ENCODE measurements at regions not wholly inside any gene's neighbourhood (a gene's known extent, or its start where the extent isn't known, plus 50 kb on each side); places are given as distances from the start of the nearest gene placed in this dataset.
A peak's percentile ranks its signal among the peaks of the same experiment; 100 is the strongest.

GRCh38 chr10:118817328-118818068 is 62.7 kb upstream of the CACUL1 start:
- TF ChIP-seq POLR2A (IDR thresholded peaks at IDR 0.05) (no peak), CTCF (IDR thresholded peaks at IDR 0.05 in 4 of 5, conservative IDR thresholded peaks at IDR 0.05 in 1 of 5) (no peak)
- in situ Hi-C loops (cut with MboI; ENCODE audit: low sequenced_read_pairs in 4 of 4) (loop anchor here in 1 of 4 donors (25.0 kb wide), 1 partner anchor 255 kb away; no protein-coding TSS in a partner anchor), intact Hi-C loops (cut with DNase I; ENCODE audit: low total_unique reads) (no loop called here)
- ATAC-seq (no peak), DNase-seq (no peak)
- Histone ChIP-seq H3K36me3 (no peaks in the 10 kb centered on the region), H3K4me1 (no peaks in the 10 kb centered on the region), H3K27ac (no peak overlapping the region), H3K27me3 (no peaks in the 10 kb centered on the region), H3K4me3 (no peak overlapping the region), H3K9me3 (no peaks in the 10 kb centered on the region)

GRCh38 chr10:118818621-118819221 is 64.0 kb upstream of the CACUL1 start:
- Histone ChIP-seq H3K36me3 (no peaks in the 10 kb centered on the region), H3K9me3 (no peaks in the 10 kb centered on the region), H3K27me3 (no peaks in the 10 kb centered on the region), H3K4me3 (no peak overlapping the region), H3K4me1 (no peaks in the 10 kb centered on the region), H3K27ac (peak overlapping the region in 3 of 4 donors; percentile 8 to 49 (median 13))
- intact Hi-C loops (cut with DNase I; ENCODE audit: low total_unique reads), result no loop called here
- in situ Hi-C loops (cut with MboI; ENCODE audit: low sequenced_read_pairs in 4 of 4), result loop anchor here in 1 of 4 donors (25.0 kb wide), 1 partner anchor 256 kb away; no protein-coding TSS in a partner anchor
- DNase-seq, result peak in 1 of 2 donors; percentile 34
- ATAC-seq, result peak; percentile 64 to 65
- no peak for TF ChIP-seq POLR2A (IDR thresholded peaks at IDR 0.05)
- TF ChIP-seq CTCF (IDR thresholded peaks at IDR 0.05 in 4 of 5, conservative IDR thresholded peaks at IDR 0.05 in 1 of 5), result no peak

GRCh38 chr10:118820326-118821116 is 65.8 kb upstream of the CACUL1 start:
- H3K4me1 ChIP-seq, result no peaks in the 10 kb centered on the region
- TF ChIP-seq CTCF (IDR thresholded peaks at IDR 0.05 in 4 of 5, conservative IDR thresholded peaks at IDR 0.05 in 1 of 5) (no peak), POLR2A (IDR thresholded peaks at IDR 0.05) (no peak)
- H3K4me3 ChIP-seq, result no peak overlapping the region
- H3K36me3 ChIP-seq, result no peaks in the 10 kb centered on the region
- DNase-seq, result no peak
- H3K9me3 ChIP-seq, result no peaks in the 10 kb centered on the region
- intact Hi-C loops (cut with DNase I; ENCODE audit: low total_unique reads), result no loop called here
- H3K27ac ChIP-seq, result no peak overlapping the region
- no peak for ATAC-seq
- in situ Hi-C loops (cut with MboI; ENCODE audit: low sequenced_read_pairs in 4 of 4), result loop anchor here in 1 of 4 donors (25.0 kb wide), 1 partner anchor 258 kb away; no protein-coding TSS in a partner anchor
- H3K27me3 ChIP-seq, result no peaks in the 10 kb centered on the region

- H3K4me1 ChIP-seq, result no peaks in the 10 kb centered on the region
- TF ChIP-seq CTCF (IDR thresholded peaks at IDR 0.05 in 4 of 5, conservative IDR thresholded peaks at IDR 0.05 in 1 of 5), result no peak
- no peak for TF ChIP-seq POLR2A (IDR thresholded peaks at IDR 0.05)
- DNase-seq (no peak), ATAC-seq (no peak)
- H3K27me3 ChIP-seq, result no peaks in the 10 kb centered on the region
- no peaks in the 10 kb centered on the region for H3K36me3 ChIP-seq
- intact Hi-C loops (cut with DNase I; ENCODE audit: low total_unique reads) (no loop called here), in situ Hi-C loops (cut with MboI; ENCODE audit: low sequenced_read_pairs in 4 of 4) (loop anchor here in 1 of 4 donors (25.0 kb wide), 1 partner anchor 261 kb away; no protein-coding TSS in a partner anchor)
- H3K9me3 ChIP-seq, result no peaks in the 10 kb centered on the region
- no peak overlapping the region for H3K27ac ChIP-seq
- no peak overlapping the region for H3K4me3 ChIP-seq
These were observed 68.6 kb upstream of the CACUL1 start for GRCh38 chr10:118823256-118823907.

Measured in gastrocnemius medialis (tissue), 4 donors.